Dedifferentiated amniotic fluid mesenchymal stem cell (primary cell): ENCODE measurements at regions not wholly inside any gene's neighbourhood (a gene's known extent, or its start where the extent isn't known, plus 50 kb on each side); places are given as distances from the start of the nearest gene placed in this dataset.

Experiments used
- DNase-seq: peaks from one replicate; pipeline ENCODE4 v3.0.0-alpha.2; 2016; ENCODE audit errors: extremely low spot score

DNA sequence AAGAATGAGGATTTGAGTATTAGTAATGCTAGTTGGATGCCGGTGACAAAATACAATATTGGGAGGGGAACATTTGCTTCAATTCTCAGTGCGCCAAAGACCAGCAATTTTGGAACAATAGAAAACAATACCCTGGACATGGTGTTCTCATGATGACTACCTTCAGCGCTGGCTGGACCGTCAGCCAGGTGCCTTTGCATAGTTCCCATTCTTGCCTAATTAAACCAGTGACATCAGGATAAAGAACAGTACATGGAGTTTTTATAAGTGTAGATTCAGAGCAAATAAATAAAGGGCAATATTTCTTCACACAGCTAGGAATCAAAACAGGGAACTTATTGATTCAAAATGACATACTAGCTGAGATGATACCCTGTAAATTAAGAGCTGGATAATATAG is 404.8 kb upstream of the RORA start:
- no peak for DNase-seq

DNA sequence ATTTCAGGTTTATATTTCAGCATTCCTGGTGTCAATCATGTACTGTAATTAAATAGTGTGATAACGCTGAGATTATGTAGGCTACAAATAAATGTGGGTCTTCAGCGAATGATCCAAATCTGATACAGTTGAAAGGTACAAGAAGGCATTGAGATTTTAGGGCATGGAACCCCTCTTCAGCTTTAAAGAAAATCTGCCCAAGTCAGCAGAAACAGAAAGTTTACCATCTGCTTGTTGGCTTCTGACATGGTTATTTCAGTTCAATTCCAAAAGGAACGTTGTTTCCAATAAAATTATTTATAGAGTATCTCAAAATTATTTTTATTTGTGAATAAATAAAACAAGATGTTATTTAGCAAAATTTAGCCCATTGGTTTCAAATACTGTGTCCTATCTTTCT is 400.2 kb upstream of the RORA start:
- DNase-seq, result no peak

DNA sequence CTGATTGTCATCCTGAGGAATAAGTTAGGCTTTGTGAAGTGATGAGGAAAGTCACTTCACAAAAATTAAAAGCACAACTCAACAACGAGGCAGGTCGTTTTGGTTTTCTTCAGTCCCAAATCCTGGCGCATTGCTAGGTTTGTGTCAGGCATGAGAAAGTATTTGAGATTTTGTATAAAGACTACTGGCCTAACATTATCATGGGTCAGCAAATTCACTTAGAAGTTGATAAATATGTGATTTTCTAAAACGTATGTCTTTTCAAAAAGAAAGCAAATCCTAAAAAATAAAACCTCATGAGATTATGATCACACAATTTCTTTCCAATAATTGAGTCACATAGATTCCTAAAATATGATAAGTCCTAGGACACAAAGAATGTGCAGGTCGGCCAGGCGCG is 395.8 kb upstream of the RORA start:
- DNase-seq, result no peak

DNA sequence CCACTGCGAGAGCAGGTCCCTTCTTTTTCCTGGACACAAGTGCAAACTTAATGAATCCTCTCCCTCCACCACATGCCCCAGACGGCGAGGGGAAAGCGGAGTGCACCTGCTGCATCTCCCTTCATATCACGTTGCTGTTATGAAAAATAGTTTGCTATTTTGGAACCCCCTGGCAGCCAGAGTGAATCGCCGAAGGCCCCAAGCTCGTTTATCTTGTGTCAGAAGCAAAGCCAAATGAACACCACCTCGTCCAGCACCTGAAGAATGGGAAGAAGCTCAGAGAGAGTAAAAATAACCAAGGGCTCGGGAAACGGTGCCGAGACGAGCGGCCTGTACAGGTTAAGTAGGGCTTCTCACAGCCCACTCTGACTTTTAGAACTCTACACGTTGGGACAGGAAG is 394.6 kb upstream of the RORA start:
- no peak for DNase-seq

DNA sequence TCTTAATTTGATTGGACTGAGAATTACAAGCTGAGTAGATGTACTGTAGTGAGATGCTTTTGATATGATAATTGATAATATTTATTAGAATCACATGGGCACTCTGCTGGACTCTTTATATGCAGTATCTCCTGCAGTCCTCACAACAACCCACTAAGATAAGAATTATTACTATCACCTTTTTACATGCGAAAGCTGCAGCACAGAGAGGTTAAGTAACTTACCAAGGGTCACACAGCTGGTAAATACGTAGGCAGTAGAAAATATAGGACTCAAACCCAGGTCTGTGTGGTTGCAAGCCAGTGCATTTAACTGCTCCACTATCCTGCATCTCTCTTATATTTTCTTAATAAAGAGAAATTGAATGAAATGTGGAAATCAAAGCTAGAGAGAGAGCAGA is 392.8 kb upstream of the RORA start:
- DNase-seq, result no peak

DNA sequence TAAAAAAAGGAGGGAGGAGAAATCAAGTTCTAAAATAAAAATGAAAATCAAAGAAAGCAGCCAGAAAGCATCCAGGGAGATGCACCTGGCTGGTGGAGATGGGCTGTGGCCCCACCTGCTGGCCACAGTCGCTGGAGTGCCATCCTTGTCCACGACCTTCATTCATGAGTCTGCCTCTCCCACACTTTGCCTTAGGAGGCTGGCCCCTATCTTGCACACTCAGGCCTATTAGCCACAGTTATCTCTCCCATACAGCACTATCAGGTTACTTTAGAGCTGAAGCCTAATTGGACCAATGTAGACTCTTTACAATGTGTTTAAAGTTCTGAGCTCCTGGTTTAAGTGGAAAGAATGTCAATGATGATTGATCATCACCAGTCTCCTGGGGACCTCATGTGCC is 392.0 kb upstream of the RORA start:
- no peak for DNase-seq

DNA sequence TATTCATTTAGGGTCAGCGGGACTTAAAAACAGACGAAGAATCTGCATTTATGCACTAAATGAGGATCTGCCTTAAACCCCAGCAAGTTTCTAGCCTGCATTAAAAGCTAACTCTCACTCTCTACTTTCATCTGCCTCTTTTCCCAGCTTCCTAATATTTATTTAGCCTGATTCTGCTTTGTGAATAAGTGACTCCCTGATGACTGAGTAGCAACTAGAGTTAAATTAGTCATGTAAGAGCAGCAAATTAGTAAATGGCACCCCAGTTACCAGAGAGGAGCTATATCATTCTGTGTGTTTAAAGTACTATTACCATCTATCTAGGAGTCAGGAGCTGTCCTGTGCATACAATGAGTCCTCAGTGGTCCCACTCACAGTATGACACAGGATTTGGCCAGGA is 391.0 kb upstream of the RORA start:
- DNase-seq, result no peak

DNA sequence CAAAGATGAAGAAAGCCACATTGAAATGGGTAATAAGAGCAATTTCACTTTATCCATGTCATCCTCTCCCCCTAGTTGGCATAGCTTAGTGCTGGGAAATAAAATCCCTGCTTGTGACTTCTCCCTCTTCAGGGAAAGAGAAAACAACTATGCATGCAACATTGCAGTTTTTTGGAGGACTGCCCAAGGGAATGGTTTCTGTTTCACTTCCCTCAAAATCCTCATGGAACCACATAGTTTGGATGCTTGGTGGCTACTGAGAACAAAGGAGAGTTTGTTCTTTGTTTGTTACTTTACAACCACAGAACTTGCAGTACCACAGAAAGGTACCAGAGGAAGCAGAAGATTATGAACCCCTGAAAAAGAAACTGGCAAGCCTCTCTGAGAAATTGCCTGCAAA is 384.6 kb upstream of the RORA start:
- DNase-seq, result no peak

DNA sequence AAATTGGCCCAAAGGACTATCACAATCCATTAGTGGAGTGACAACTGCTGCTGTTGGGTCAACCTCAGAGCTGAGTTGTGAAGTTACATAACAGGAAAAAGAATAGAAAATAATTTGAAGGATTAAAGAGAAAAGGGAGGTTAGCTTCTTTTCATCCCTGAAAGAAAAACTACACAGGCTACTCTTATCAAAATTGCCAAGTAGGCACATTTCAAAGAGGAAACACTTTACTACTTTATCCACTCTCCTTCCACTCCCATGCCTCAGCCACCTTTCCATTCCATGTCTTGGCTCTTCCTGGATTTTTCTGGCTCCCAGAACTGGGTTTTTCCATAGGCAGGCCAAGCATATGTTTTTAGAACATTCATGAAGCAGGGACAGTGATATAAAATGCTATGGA is 384.0 kb upstream of the RORA start:
- no peak for DNase-seq

DNA sequence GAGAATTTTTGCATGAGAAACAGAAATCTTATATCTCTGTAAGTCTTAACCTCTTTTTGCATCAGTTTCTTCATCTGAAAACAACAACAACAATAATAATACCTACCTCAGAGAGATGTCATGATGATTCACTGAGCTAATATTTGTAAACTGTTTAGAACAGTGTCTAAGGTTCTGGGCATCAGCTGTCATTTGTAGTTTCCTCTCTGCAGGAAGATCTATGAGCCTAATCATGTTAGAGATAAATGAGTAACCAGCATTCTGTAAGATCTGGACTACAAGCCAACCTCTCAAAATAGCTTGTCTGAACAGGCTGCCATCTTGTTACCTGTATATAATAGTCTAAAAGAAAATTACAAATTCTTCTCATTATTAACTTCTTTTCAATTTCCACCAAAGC is 383.0 kb upstream of the RORA start:
- DNase-seq, result no peak

DNA sequence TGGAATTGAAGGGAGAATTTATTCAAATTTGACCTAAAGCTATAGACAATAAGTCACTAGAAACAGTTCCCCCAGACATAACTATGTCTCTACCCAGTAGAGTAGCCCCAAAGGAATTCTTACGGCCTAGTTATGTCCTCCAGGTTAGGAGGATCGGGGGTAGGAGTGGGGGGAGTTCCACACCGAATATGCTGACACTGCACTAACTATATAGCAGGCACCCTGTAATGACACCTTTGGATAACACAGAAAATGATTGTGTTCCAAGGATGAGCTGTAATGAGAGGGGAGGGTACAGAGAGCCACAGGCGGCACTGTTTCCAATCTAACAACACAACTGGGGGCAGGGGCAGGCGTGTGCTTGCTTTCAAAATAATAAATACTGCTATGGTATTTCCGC is 376.2 kb upstream of the RORA start:
- DNase-seq, result no peak

DNA sequence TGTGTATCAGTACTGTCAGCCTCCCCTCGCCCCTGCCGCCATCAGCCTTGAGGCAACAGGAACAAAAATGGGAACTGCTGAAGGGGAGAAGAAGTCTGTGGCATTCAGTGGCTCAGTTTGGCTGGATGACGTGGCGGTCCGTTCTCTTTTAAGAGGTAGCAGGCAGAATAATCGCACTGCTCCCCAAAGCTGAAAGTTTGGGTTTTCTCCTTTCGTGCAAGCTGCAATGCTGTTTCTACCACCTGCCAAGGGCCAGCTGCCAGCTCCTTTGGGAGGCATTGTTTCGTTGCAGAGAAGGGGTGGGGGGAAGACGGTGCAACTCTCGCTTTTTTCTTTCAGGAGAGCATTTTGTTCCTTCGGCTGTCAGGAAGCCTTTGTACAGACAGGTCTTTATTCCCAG is 369.6 kb upstream of the RORA start:
- no peak for DNase-seq

DNA sequence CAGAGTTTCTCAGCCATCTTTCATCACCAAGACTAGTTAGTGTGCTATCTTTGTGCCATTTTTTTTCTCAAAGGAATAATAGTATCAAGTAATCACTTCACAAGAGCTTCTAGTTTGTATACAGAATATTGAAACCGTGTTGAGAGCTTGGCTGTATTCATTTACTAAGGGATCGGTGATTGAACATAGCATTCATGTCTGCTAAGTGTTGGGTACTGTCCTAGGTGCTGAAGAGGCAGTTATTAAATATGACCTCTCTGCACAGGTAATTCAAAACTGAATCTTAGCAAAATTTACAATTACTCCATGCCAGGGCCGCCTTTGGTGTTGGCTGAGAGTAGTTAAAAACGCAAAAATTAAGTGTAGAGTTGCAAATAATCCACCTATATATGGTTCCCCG is 355.3 kb upstream of the RORA start:
- DNase-seq, result no peak

DNA sequence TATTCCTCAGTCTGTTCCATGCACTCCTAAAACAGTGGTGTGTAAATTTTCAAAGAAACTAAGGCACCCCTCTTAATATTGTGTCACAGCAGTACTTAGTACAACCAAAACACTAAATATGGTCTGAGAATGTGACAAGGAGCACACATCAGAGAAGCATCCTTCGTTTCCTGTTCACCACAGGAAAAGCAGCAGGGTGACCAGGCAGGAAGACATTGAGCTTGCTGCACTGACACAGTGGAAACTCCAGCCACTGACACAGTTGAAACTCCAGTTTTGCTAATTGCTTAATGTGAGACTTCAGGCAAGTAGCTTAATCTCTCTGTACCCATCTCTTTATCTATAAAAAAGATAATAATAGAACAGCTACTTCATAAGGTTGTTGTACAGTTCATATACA is 353.0 kb upstream of the RORA start:
- no peak for DNase-seq

DNA sequence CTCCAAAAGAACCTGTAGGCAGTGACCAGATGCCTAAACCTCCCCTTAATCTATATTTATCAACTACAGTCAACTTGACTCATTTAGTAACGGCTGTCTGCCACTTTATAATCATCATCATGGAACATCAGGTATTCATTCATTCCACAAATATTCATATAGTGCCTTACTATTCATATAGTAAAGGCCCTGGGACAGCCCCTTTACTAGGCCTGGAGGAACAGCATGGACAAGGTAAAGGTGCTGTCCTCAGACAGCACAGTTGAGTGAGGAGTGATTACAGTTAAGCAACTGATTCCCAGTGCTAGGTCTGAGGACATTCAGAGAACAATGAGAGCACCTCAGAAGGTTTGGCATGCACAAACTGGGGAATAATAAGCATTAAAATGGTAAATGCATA is 346.5 kb upstream of the RORA start:
- no peak for DNase-seq

DNA sequence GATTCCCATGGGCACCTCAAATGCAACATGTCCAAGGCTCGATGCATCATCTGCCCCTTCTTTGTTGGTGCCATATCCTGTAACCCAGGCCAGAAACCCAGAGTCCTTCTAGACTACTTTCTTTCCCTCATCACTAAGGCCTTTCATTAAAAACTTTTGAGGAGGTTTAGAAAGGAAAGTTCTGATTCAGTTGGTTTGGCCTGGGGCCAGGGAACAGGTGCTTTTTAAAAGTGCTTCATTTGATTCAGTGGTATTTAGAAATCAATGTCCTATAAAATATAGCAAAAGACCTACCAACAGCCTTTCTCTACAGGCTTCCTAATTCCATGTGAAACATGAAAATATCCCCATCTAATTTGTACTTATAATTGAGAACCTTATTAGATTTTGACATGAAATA is 341.9 kb upstream of the RORA start:
- DNase-seq, result no peak

DNA sequence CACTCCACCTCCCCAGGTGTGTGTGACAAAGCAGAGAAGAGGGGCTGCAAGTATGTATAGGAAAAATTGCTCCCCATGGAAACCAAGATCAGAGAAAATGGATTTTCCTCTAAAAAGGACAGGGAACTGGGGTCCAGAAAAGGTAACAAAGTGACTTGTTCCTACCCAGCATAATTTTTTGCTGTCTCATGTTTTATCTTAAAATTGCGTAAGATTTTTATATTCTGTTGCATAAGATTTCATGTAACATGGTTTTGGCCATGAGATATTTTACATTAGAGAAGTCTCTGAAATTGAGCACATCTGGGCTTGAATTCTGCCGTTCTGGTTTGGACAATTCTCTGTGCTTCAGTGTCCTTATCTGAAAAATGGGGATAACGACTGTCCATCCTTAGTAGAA is 335.7 kb upstream of the RORA start:
- DNase-seq, result no peak

DNA sequence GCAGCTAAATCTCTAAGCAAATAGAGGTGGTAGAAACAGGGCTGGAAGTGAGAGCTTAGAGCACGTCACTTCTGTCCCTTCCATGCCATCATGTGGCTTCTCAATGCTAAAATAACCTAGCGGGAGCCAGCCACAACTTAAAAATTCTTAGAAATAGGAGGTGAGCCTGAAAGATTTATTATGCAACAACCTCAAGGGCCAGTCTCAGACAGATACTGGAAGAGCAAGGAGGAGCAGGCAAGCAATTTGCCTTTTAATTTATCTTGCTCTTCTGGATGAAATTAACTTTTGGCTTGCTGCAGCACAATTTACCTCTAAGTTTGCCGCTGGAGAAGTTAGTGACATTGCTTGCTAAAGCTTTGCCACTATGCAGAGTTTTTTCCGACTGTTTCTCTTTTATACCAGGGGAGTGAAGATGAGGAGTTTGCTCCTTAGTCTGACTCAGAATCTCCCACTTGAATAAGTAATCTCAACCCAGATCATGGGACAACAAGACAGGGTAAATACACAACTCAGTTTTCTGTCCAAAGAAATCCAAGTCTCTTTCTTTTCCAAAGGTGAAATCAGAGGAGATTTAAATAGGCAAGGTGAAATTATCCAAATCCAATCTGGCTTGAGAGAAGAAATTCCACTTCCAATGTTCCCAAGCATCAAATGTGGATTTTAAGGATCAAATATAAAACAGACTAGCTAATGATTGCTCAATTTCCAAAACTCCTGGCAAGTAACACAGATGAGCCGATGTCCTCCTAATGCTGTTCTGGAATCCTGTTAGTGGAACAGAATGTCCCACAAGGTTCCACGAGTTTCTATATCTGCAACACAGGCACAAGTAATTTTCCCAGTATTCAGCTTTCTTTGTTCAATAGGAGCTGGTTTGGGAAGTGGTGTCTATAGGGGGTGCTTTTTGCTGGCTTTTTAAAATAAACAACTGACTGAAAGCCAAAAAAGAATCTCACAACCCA is 329.4 kb upstream of the RORA start:
- DNase-seq, result no peak

DNA sequence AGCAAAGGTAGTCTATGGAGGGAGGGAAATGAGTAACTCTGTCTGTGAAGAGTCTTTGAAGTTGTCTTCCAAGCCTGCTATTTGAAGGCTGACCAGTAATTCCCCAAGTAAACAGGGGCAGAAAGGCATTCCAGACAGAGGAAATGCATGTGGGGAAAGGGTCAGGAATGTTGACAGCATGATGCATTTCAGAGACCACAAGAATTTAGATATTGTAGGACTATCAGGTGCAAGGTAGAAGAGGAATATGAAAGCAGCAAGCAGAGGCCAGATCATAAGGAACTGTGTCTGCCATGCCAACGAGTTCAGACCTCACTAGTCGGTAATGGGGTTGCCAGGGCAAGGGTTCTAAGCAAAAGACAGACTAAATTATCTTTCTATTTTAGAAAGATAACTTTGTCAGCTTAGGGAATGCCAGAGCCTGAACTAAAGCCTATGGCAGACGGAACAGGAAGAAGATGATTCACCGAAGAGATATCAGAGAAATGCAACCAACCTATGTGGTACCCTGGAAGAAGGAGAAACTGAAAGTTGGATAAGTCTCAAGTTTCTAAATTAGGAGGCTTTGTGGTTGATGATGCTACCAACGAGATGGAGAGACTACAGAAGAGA is 327.0 kb upstream of the RORA start:
- DNase-seq, result no peak

DNA sequence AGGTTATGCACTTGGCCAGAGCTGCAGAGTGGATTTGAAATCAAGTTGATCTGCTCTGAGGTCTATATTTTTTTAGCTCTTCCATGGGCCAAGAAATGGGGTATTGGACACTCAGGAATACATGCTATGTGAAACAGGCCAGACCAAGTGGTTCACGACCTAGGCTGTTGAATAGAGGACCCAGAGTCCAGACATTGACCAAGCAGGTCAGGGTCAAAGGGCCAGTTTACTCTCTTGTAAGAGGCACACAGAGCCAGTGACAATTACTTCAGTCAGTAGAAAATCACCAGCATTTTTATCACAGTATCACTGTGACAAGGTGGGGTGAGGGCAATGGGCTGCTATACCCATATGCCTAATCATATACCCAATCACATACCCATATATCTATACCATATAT is 320.6 kb upstream of the RORA start:
- DNase-seq, result no peak

DNA sequence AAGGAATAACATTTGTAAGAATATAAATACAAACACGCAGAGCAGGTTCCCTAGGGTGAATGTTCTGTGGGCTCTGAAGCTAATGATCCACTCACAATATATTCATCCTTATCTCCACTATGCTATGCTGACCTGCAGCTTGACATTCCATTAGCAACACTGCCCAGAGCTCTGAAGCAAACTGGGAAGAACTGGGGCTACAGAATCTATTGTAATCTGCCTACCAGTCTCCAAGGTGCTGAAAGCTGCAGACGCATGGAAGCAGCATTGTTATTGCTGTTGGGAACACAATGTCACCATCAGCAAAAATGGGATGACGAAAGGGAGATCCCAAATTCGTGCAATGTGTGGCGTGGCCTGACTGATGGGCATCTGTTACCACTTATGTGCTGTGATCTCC is 316.7 kb upstream of the RORA start:
- DNase-seq, result no peak

DNA sequence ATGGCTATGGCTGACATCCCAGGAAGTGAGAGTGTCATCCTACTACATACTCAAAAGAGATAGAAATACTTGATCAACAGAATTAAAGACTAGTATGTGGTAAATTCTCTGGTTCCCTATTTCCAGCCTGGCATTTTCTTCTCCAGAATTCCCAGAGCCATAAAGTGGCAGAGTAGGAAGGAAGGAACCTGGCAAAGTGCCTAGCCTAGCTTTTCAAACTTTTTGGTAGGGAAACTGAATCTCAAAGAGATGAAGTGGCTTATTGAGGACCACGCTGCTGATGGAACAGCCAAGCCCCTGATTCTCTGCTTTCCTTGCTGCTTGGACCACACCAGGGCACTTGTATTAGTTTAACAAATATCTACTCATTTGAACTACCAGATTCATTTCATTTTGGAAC is 312.4 kb upstream of the RORA start:
- no peak for DNase-seq

DNA sequence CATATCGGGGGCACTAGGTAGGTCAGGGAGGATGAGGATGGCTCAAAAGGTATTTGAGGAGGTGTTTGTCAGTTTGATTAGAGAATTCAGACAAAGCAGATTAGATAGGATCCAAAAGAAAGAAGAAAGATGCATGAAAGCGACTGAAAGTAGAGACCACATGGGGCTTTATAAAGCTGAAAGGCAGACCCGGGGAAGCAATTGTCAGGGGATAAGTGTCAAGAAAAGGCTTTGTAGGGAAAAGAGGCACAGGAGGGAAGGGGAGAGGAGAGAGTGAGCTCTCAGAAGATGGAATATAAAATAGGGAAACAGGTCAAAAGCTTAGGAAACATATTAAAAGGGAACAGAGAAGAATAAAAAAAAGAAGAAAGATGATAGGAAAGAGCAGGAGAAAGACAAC is 308.2 kb upstream of the RORA start:
- no peak for DNase-seq

DNA sequence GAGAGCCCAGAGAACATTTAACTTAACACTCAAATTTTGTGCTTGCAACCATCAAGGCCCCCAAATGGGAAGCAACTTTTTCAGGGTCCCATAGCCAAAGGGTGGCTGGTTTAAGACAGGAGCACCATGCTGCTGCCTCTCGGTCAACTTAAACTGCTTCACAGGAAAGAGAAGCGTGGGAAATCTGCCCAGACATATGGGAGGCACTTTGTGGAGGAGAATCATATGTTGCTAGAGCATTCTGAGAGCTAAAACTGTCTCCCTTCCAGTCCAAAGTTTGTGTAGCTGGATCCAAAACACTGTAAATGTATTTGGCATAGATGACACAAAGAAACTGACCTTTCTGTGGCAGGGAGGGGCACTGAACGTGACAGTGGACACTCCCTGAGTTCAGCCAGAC is 305.9 kb upstream of the RORA start:
- DNase-seq, result no peak
